HG03280 (cell line): ENCODE measurements at regions not wholly inside any gene's neighbourhood (a gene's known extent, or its start where the extent isn't known, plus 50 kb on each side); places are given as distances from the start of the nearest gene placed in this dataset.

Experiments used
- ATAC-seq: cut with Tn5 transposase; IDR thresholded peaks from one replicate; pipeline ENCODE4 v1.9.1; 2021; ENCODE audit warnings: mild to moderate bottlenecking, moderate library complexity; ENCODE audit not compliant: unreplicated experiment

- no peak for ATAC-seq
These were observed 53.4 kb downstream of the RPLP1 start for GRCh38 chr15:69505956-69506556.

- ATAC-seq = no peak
These were observed 56.0 kb downstream of the RPLP1 start for GRCh38 chr15:69508659-69509058.

GRCh38 chr15:69509131-69509530 is 56.5 kb downstream of the RPLP1 start:
- no peak for ATAC-seq

- no peak for ATAC-seq
These were observed 57.9 kb downstream of the RPLP1 start for GRCh38 chr15:69510556-69510955.

- ATAC-seq = no peak
These were observed 58.4 kb downstream of the RPLP1 start for GRCh38 chr15:69511015-69511414.

- no peak for ATAC-seq
These were observed 59.2 kb downstream of the RPLP1 start for GRCh38 chr15:69511716-69512340.

GRCh38 chr15:69513450-69513960 is 60.9 kb downstream of the RPLP1 start:
- no peak for ATAC-seq

GRCh38 chr15:69513986-69514385 is 61.4 kb downstream of the RPLP1 start:
- no peak for ATAC-seq

- ATAC-seq = no peak
These were observed 62.9 kb downstream of the RPLP1 start for GRCh38 chr15:69515508-69515907.

GRCh38 chr15:69515926-69516325 is 63.3 kb downstream of the RPLP1 start:
- no peak for ATAC-seq

GRCh38 chr15:69517052-69517451 is 64.4 kb downstream of the RPLP1 start:
- no peak for ATAC-seq

GRCh38 chr15:69518806-69519205 is 66.2 kb downstream of the RPLP1 start:
- ATAC-seq = no peak

GRCh38 chr15:69520067-69520466 is 67.4 kb downstream of the RPLP1 start:
- no peak for ATAC-seq

- no peak for ATAC-seq
These were observed 69.7 kb downstream of the RPLP1 start for GRCh38 chr15:69522361-69522760.

- ATAC-seq = no peak
These were observed 70.7 kb downstream of the RPLP1 start for GRCh38 chr15:69523010-69524001.

- no peak for ATAC-seq
These were observed 71.7 kb downstream of the RPLP1 start for GRCh38 chr15:69524296-69524695.

GRCh38 chr15:69524814-69525213 is 72.2 kb downstream of the RPLP1 start:
- no peak for ATAC-seq

GRCh38 chr15:69525543-69525942 is 72.9 kb downstream of the RPLP1 start:
- ATAC-seq = no peak

GRCh38 chr15:69526081-69527061 is 73.8 kb downstream of the RPLP1 start:
- ATAC-seq = no peak

GRCh38 chr15:69529141-69529540 is 76.5 kb downstream of the RPLP1 start:
- ATAC-seq = no peak
